ENCODE measurements at regions not wholly inside any gene's neighbourhood (a gene's known extent, or its start where the extent isn't known, plus 50 kb on each side); places are given as distances from the start of the nearest gene placed in this dataset.

DNA sequence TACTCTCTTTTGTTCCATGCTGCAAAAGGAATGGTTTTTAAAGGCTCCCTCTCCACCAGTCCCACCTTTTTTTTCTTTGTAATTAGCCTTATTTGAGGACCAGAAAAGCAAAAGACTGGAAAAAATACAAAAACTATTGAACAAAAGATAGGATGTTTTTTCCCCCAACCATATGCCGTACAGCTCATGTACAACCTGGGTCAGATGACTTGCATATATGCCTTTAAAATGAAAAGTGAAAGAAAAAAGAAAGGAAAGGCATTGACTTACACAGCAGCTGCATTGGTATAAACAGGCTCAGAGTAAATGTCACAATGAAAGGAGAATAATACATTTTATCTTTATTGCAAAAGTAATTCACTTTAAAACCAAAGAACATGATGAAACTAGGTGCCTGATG lies 69.5 kb upstream of the CMC1 start:
- no peak for TF ChIP-seq POLR2A (IDR thresholded peaks at IDR 0.05)
- TF ChIP-seq, protein P1, sequence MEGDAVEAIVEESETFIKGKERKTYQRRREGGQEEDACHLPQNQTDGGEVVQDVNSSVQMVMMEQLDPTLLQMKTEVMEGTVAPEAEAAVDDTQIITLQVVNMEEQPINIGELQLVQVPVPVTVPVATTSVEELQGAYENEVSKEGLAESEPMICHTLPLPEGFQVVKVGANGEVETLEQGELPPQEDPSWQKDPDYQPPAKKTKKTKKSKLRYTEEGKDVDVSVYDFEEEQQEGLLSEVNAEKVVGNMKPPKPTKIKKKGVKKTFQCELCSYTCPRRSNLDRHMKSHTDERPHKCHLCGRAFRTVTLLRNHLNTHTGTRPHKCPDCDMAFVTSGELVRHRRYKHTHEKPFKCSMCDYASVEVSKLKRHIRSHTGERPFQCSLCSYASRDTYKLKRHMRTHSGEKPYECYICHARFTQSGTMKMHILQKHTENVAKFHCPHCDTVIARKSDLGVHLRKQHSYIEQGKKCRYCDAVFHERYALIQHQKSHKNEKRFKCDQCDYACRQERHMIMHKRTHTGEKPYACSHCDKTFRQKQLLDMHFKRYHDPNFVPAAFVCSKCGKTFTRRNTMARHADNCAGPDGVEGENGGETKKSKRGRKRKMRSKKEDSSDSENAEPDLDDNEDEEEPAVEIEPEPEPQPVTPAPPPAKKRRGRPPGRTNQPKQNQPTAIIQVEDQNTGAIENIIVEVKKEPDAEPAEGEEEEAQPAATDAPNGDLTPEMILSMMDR (IDR thresholded peaks at IDR 0.05): no peak
- TF ChIP-seq POLR2AphosphoS5 (IDR thresholded peaks at IDR 0.05): no peak
- no peaks in the 10 kb centered on the region for H3K9me3 ChIP-seq
- no peak for DNase-seq (ENCODE audit: low spot score in 2 of 2)
- no peaks in the 10 kb centered on the region for H3K4me1 ChIP-seq
- no peak overlapping the region for H3K4me3 ChIP-seq
- intact Hi-C loops (cut with DNase I; ENCODE audit: low total_unique reads): no loop called here
- no peak overlapping the region for H3K27ac ChIP-seq
- no peaks in the 10 kb centered on the region for H3K36me3 ChIP-seq
- no peaks in the 10 kb centered on the region for H3K27me3 ChIP-seq

GRCh38 chr3:28172748-28173147 lies 68.7 kb upstream of the CMC1 start:
- Histone ChIP-seq H3K9me3 (no peaks in the 10 kb centered on the region), H3K36me3 (no peaks in the 10 kb centered on the region), H3K27ac (no peak overlapping the region), H3K4me3 (no peak overlapping the region), H3K4me1 (no peaks in the 10 kb centered on the region), H3K27me3 (no peaks in the 10 kb centered on the region)
- TF ChIP-seq POLR2AphosphoS5 (IDR thresholded peaks at IDR 0.05): no peak
- TF ChIP-seq, protein P1 (IDR thresholded peaks at IDR 0.05): no peak
- TF ChIP-seq POLR2A (IDR thresholded peaks at IDR 0.05): no peak
- no peak for DNase-seq (ENCODE audit: low spot score in 2 of 2)
- intact Hi-C loops (cut with DNase I; ENCODE audit: low total_unique reads): no loop called here

DNA sequence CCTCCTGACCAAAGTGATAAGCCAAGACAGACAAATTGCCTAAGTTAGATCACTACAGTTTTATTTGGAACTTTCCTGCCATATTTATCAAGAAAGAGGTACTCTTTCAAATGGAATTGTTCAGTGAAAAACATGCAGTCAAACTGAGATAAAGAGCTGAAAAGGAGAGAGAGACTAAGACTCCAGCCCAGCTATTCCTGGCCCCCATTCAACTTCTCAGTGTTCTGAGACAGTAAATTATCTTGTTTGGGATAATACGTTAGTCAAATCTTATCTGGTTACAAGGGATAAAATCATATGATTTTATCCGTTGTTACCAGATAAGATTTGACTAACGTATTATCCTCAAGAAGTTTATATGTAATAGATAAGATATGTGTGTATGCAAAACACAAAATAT lies 67.6 kb upstream of the CMC1 start:
- intact Hi-C loops (cut with DNase I; ENCODE audit: low total_unique reads): no loop called here
- H3K9me3 ChIP-seq: no peaks in the 10 kb centered on the region
- H3K27ac ChIP-seq: no peak overlapping the region
- no peak for DNase-seq (ENCODE audit: low spot score in 2 of 2)
- no peaks in the 10 kb centered on the region for H3K36me3 ChIP-seq
- TF ChIP-seq, protein P1 (IDR thresholded peaks at IDR 0.05): no peak
- no peak for TF ChIP-seq POLR2A (IDR thresholded peaks at IDR 0.05)
- no peak for TF ChIP-seq POLR2AphosphoS5 (IDR thresholded peaks at IDR 0.05)
- H3K4me3 ChIP-seq: no peak overlapping the region
- H3K27me3 ChIP-seq: no peaks in the 10 kb centered on the region
- no peaks in the 10 kb centered on the region for H3K4me1 ChIP-seq

- Histone ChIP-seq H3K27ac (no peak overlapping the region), H3K4me3 (no peak overlapping the region), H3K27me3 (no peaks in the 10 kb centered on the region), H3K36me3 (no peaks in the 10 kb centered on the region), H3K9me3 (no peaks in the 10 kb centered on the region), H3K4me1 (no peaks in the 10 kb centered on the region)
- DNase-seq (ENCODE audit: low spot score in 2 of 2): no peak
- TF ChIP-seq, protein P1 (IDR thresholded peaks at IDR 0.05): no peak
- TF ChIP-seq POLR2A (IDR thresholded peaks at IDR 0.05) (no peak), POLR2AphosphoS5 (IDR thresholded peaks at IDR 0.05) (no peak)
- intact Hi-C loops (cut with DNase I; ENCODE audit: low total_unique reads): no loop called here
These were observed 54.7 kb upstream of the CMC1 start for GRCh38 chr3:28186748-28187147.

DNA sequence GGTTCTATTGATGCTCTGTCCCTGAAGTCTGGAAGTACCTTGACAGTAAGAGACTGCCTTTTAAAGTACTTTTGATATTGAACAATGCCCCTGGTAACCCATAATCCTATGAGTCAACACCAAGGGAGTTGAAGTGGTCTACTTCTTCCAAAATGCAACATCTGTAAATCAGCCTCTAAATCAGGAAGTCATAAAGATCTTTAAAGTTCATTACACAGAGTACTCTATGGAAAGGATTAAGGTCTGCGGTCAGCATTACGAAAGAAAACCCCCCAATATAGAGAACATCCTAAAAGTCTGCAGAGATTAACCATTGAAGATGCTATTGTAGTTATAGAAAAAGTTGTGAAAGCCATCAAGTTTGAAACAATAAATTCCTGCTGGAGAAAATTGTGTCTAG lies 52.7 kb upstream of the CMC1 start:
- Histone ChIP-seq H3K36me3 (no peaks in the 10 kb centered on the region), H3K27ac (no peak overlapping the region), H3K4me3 (no peak overlapping the region), H3K9me3 (no peaks in the 10 kb centered on the region), H3K4me1 (no peaks in the 10 kb centered on the region), H3K27me3 (no peaks in the 10 kb centered on the region)
- intact Hi-C loops (cut with DNase I; ENCODE audit: low total_unique reads): no loop called here
- TF ChIP-seq POLR2A (IDR thresholded peaks at IDR 0.05) (no peak), POLR2AphosphoS5 (IDR thresholded peaks at IDR 0.05) (no peak)
- TF ChIP-seq, protein P1 (IDR thresholded peaks at IDR 0.05): no peak
- DNase-seq (ENCODE audit: low spot score in 2 of 2): no peak

Data from breast epithelium (tissue), 4 donors.